ENCODE measurements at regions not wholly inside any gene's neighbourhood (a gene's known extent, or its start where the extent isn't known, plus 50 kb on each side); places are given as distances from the start of the nearest gene placed in this dataset.

DNA sequence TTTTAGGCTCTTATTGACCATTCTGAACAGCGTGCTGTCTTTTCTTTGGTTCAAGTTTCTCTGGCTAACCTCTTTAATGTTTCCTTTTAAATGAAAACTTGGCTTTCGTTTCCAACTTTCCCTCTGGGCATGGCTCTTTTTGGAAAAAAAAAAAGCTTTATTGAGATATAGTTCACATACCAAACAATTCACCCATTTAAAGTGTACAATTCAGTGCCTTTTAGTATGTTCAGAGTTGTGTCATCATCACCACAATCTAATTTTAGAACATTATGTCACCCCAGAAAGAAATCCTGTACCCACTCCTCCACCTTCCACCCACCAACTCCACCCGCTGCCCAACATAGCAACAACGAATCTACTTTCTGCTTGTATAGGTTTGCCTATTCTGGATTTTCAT, 322.4 kb downstream of the ADCYAP1 start:
- no peak for TF ChIP-seq EZH2phosphoT487 (IDR thresholded peaks at IDR 0.05; ENCODE audit: low read depth)
- TF ChIP-seq, protein P1, sequence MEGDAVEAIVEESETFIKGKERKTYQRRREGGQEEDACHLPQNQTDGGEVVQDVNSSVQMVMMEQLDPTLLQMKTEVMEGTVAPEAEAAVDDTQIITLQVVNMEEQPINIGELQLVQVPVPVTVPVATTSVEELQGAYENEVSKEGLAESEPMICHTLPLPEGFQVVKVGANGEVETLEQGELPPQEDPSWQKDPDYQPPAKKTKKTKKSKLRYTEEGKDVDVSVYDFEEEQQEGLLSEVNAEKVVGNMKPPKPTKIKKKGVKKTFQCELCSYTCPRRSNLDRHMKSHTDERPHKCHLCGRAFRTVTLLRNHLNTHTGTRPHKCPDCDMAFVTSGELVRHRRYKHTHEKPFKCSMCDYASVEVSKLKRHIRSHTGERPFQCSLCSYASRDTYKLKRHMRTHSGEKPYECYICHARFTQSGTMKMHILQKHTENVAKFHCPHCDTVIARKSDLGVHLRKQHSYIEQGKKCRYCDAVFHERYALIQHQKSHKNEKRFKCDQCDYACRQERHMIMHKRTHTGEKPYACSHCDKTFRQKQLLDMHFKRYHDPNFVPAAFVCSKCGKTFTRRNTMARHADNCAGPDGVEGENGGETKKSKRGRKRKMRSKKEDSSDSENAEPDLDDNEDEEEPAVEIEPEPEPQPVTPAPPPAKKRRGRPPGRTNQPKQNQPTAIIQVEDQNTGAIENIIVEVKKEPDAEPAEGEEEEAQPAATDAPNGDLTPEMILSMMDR (IDR thresholded peaks at IDR 0.05; ENCODE audit: low read depth, low read length), result no peak

Measured in OCI-LY3 (cell line).